GM12865 (cell line): ENCODE measurements at regions not wholly inside any gene's neighbourhood (a gene's known extent, or its start where the extent isn't known, plus 50 kb on each side); places are given as distances from the start of the nearest gene placed in this dataset.
"Not testable (repeated sequence)": the region's sequence is repeated elsewhere in the genome, so short reads cannot be mapped to it uniquely, and the experiment has no call there.

Source experiments
- DNase-seq: peaks from one replicate; pipeline ENCODE4 v3.0.0; 2010; ENCODE audit warnings: low read depth
- H3K4me3 ChIP-seq: 2 replicates; pipeline ENCODE4 v1.5.1; 2011; ENCODE audit warnings: mild to moderate bottlenecking, low read depth, low read length, control low read depth
- CTCF ChIP-seq: IDR thresholded peaks from 2 replicates; pipeline ENCODE4 v1.5.1; 2011; ENCODE audit warnings: low read length, control low read depth, low read depth, inconsistent platforms; ENCODE audit not compliant: insufficient read depth; ENCODE audit errors: missing control alignments

- H3K4me3 ChIP-seq = no peak overlapping the region
- no peak for DNase-seq
- TF ChIP-seq CTCF = no peak
Measured at GRCh38 chr4:117704721-117705120, 329.6 kb upstream of the NDST3 start.

DNA sequence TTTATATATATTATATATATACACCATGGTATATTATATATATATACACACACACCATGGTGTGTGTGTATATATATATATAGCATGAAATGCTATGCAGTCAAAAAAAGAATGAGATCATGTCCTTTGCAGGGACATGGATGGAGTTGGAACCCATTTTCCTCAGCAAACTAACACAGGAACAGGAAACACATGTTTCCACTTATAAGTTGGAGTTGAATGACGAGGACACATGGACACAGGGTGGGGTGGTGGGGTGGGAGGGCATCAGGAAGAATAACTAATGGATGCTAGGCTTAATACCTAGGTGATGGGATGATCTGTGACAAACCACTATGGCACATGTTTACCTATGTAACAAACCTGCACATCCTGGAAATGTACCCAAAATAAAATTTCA is 293.6 kb upstream of the NDST3 start:
- no peak for DNase-seq
- H3K4me3 ChIP-seq = no peak overlapping the region
- TF ChIP-seq CTCF = no peak

- not testable (repeated sequence) for H3K4me3 ChIP-seq, DNase-seq
Measured at GRCh38 chr4:117745379-117745778, 288.9 kb upstream of the NDST3 start.

DNA sequence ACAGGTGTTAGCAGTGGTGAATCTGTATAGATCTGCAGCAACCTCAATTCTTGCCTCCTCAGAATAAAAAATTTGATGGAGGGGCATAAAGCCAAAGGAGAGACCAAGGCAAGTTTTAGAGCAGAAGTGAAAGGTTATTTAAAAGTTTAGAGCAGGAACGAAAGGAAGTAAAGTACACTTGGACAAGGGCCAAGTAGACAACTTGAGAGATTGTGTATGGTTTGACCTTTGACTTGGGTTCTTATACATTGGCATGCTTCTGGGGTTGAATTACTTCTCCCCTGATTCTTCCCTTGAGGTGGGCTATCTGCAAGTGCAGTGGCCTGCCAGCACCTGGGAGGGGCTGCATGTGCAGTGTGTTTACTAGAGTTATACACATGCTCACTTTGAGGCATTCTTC is 278.8 kb upstream of the NDST3 start:
- no peak overlapping the region for H3K4me3 ChIP-seq
- no peak for TF ChIP-seq CTCF
- no peak for DNase-seq

- no peak for TF ChIP-seq CTCF
- DNase-seq = no peak
- H3K4me3 ChIP-seq = no peak overlapping the region
Measured at GRCh38 chr4:117768610-117769009, 265.7 kb upstream of the NDST3 start.

DNA sequence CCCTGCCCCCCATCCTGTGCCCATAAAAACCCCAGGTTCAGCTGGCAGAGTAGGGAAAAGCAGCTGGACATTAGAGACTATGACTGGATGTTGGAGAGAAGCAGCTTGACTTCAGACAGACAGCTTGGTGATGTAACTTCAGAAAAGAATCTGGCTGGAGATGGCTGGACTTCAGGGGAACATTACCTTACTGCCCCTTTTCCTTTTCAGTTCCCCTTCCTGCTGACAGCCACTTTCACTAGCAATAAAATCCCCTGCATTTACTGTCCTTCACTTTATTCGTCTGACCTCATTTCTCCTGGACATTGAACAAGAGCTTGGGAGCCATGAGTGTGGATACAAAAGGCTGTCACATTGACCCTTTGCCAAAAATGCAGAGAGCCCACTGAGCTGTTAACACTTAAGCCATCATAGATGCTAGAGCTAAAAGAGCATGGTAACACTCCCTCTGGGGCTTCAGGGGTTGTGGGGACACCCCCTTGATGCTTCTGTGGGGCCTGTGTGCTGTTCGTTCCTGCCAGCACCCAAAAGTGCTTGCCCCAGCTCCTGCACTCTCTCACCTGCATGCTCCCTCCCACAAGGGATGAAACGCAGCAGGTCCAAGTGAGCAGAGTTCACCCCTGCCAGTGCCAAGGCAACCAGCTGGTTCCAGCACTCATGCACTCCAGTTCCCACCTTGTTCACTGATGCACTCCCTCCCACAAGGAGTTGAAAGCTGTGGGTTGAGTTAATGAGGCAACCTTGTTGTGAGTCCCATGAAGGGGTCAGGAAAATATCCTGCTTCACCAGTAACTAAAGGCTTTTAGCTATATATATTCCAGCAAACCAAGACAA is 263.8 kb upstream of the NDST3 start:
- no peak overlapping the region for H3K4me3 ChIP-seq
- no peak for DNase-seq
- no peak for TF ChIP-seq CTCF

DNA sequence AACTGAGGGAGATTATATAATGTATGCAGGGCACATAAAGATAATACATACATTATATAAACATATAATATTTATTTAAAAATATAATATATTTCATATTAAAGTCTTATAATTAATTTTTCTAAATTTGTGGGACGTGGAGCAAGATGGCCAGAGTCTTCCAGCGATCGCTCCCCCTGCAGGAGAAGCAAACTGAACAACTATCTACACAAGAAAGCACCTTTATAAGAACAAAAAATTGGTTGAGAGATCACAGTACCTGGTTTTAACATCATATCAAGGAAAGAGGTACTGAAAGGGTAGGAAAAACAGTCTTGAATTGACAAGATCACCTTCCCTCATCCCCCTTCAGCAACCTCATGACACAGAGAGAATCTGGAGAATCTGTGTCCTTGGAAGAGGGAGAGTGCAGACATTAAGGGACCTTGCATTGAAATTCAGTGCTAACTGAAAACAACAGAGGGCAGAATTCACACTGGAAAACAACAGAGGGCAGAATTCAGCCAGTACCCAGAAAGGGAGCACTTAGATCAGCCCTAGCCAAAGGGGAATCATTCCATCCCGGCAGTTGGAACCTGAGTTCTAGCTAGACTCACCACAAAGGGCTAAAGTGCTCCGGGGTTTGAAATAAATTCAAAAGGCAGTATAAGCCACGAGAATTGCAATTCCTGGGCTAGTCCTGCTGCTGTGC is 262.5 kb upstream of the NDST3 start:
- no peak for DNase-seq
- no peak for TF ChIP-seq CTCF
- no peak overlapping the region for H3K4me3 ChIP-seq
